Loucy (cell line): ENCODE measurements at regions not wholly inside any gene's neighbourhood (a gene's known extent, or its start where the extent isn't known, plus 50 kb on each side); places are given as distances from the start of the nearest gene placed in this dataset.

Source experiments
- H2AFZ ChIP-seq: fragments of 200-600 bp; sonication (generic); 2 replicates; pipeline ENCODE4 v1.6.0; 2016; ENCODE audit warnings: antibody characterized with exemption, mild to moderate bottlenecking, low read length, moderate library complexity
- H3F3A ChIP-seq: fragments of 200-600 bp; 2 replicates; pipeline ENCODE4 v1.6.0; 2016; ENCODE audit warnings: antibody characterized with exemption, low read depth, mild to moderate bottlenecking
- H3K27me3 ChIP-seq: fragments of 200-600 bp; sonication (generic); 2 replicates; pipeline ENCODE4 v1.6.1; 2014; ENCODE audit warnings: low read length, mild to moderate bottlenecking; ENCODE audit not compliant: insufficient read depth, poor library complexity, severe bottlenecking
- H3K36me3 ChIP-seq: fragments of 200-600 bp; sonication (generic); 2 replicates; pipeline ENCODE4 v1.6.1; 2016; ENCODE audit warnings: low read length; ENCODE audit not compliant: insufficient read depth
- H3K4me1 ChIP-seq: fragments of 200-600 bp; sonication (generic); 2 replicates; pipeline ENCODE4 v1.5.1; 2014; ENCODE audit warnings: low read length, mild to moderate bottlenecking; ENCODE audit not compliant: insufficient read depth, poor library complexity, severe bottlenecking
- H3K4me2 ChIP-seq: fragments of 200-600 bp; sonication (generic); 2 replicates; pipeline ENCODE4 v1.6.0; 2014; ENCODE audit warnings: antibody characterized with exemption, low read length, low read depth, mild to moderate bottlenecking; ENCODE audit not compliant: poor library complexity, severe bottlenecking
- H3K4me3 ChIP-seq: fragments of 200-600 bp; sonication (generic); 2 replicates; pipeline ENCODE4 v1.5.1; 2014; ENCODE audit warnings: low read length, mild to moderate bottlenecking, mixed read lengths; ENCODE audit not compliant: poor library complexity, severe bottlenecking
- H3K79me2 ChIP-seq: fragments of 200-600 bp; sonication (generic); 2 replicates; pipeline ENCODE4 v1.6.1; 2014; ENCODE audit warnings: low read length; ENCODE audit not compliant: insufficient read depth
- H3K9ac ChIP-seq: fragments of 200-600 bp; sonication (generic); 2 replicates; pipeline ENCODE4 v1.6.0; 2014; ENCODE audit warnings: mild to moderate bottlenecking, low read depth, low read length, moderate library complexity; ENCODE audit not compliant: poor library complexity, severe bottlenecking
- H3K9me2 ChIP-seq: fragments of 200-600 bp; sonication (generic); replicated peaks from 2 replicates; pipeline ENCODE4 v1.6.1; 2016; ENCODE audit warnings: low read depth, low read length, mixed read lengths
- H3K9me3 ChIP-seq: fragments of 200-600 bp; sonication (generic); 2 replicates; pipeline ENCODE4 v1.6.1; 2014; ENCODE audit warnings: mild to moderate bottlenecking, antibody characterized with exemption, low read length, low read depth; ENCODE audit not compliant: insufficient read depth
- H4K20me1 ChIP-seq: fragments of 200-600 bp; sonication (generic); 2 replicates; pipeline ENCODE4 v1.6.0; 2014; ENCODE audit warnings: antibody characterized with exemption, low read length, mild to moderate bottlenecking; ENCODE audit not compliant: insufficient read depth, poor library complexity, severe bottlenecking
- EZH2phosphoT487 ChIP-seq: fragments of 200-600 bp; IDR thresholded peaks from 2 replicates; pipeline ENCODE4 v1.6.1; 2018; ENCODE audit warnings: antibody characterized with exemption, mild to moderate bottlenecking, moderate library complexity, borderline replicate concordance
- TF ChIP-seq, protein P1 (sequence below): fragments of 200-600 bp; sonication (generic); conservative IDR thresholded peaks from 2 replicates; pipeline ENCODE4 v1.5.1; 2014; ENCODE audit warnings: mild to moderate bottlenecking, antibody characterized with exemption, low read length

DNA sequence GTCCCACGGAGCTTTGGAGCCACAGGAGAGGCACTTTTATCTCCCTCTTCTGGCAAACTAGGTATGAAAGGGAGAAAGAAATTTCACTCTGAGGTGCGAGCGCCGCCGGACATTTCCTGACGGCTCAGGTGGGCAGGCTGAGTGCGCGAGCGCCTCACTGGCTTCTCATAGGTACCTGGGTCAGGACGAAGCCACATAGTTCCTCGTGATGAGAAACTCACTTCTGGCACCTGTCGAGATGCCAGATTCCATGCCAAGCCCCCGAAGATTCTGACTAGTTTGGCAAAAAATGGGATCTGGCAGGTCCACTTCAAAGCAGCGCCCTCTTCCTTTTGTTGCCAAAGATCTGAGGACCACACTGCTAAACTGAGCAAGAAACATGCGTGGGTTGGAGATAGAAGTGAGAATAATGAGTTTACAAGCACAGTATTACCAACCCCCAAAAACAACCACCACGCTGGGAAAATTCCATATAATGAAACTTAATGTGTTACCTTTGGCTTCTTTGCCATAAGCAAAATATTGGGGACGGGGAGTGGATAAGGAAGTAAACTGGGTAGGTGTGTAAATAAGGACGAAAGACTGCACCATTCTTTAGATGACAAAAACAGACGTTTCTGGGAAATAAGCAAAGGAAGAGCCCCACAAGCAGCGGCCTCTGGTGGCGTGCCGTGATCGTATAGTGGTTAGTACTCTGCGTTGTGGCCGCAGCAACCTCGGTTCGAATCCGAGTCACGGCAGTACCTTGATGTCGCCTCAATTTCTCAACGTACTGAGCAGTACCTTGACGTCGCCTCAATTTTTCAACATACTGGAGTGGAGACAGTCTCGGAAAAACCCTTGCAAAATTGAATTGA lies 89.8 kb upstream of the PRSS16 start:
- peaks cover 16% of the 10 kb centered on the region for H3K4me1 ChIP-seq
- no peaks in the 10 kb centered on the region for H3K27me3 ChIP-seq
- H3K9me3 ChIP-seq: no peaks in the 10 kb centered on the region
- H4K20me1 ChIP-seq: no peaks in the 10 kb centered on the region
- H3F3A ChIP-seq: peaks cover 4% of the 10 kb centered on the region; the same call in 1 of the 2 replicates
- no peak for TF ChIP-seq EZH2phosphoT487
- TF ChIP-seq, protein P1, sequence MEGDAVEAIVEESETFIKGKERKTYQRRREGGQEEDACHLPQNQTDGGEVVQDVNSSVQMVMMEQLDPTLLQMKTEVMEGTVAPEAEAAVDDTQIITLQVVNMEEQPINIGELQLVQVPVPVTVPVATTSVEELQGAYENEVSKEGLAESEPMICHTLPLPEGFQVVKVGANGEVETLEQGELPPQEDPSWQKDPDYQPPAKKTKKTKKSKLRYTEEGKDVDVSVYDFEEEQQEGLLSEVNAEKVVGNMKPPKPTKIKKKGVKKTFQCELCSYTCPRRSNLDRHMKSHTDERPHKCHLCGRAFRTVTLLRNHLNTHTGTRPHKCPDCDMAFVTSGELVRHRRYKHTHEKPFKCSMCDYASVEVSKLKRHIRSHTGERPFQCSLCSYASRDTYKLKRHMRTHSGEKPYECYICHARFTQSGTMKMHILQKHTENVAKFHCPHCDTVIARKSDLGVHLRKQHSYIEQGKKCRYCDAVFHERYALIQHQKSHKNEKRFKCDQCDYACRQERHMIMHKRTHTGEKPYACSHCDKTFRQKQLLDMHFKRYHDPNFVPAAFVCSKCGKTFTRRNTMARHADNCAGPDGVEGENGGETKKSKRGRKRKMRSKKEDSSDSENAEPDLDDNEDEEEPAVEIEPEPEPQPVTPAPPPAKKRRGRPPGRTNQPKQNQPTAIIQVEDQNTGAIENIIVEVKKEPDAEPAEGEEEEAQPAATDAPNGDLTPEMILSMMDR: peak; percentile 42
- H3K36me3 ChIP-seq: no peaks in the 10 kb centered on the region
- H3K9ac ChIP-seq: no peak overlapping the region
- peak overlapping the region; percentile 44; the same call in 1 of the 2 replicates for H2AFZ ChIP-seq
- no peak overlapping the region for H3K4me3 ChIP-seq
- no peaks in the 10 kb centered on the region for H3K9me2 ChIP-seq
- H3K79me2 ChIP-seq: no peaks in the 10 kb centered on the region
- no peak overlapping the region for H3K4me2 ChIP-seq

DNA sequence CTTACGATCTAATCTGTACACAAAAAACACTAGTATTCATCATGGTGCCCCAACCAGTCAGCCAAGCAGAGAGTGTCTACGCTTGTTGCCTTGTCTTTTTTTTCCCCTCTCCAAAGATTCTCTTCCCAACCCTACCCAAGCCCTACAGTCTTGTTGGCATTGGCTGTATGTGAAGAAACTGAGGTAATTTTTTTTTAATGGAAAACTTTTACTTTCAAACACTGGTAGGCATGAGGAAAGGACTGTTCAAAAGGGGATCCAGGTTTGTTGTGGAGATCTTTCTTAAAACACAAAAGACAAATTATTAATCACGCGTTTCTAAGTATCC lies 89.2 kb upstream of the PRSS16 start:
- Histone ChIP-seq H3K9ac (no peak overlapping the region), H3K4me2 (no peak overlapping the region), H3K4me3 (no peak overlapping the region)

DNA sequence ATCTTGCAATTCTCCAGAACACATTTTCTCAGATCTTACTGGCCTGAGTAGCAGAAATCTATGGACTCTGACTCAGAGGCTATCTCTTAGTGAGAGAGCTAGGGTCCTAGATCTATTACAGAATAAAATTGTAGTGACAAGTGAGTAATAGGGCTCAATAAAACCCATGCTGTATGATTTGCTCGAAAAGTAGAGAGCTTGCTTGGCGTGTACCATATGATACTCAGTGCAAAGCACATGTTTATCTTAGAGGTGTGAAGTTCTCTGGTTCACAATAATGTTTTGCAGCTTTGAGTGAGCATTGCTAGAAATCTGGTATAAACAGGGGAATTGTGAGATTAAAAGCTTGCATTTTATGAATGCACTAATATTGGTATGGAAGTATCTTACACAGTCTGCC lies 87.8 kb upstream of the PRSS16 start:
- H3K4me3 ChIP-seq: no peak overlapping the region
- no peaks in the 10 kb centered on the region for H3K36me3 ChIP-seq
- no peaks in the 10 kb centered on the region for H3K9me2 ChIP-seq
- no peak overlapping the region for H3K9ac ChIP-seq
- no peaks in the 10 kb centered on the region for H3K79me2 ChIP-seq
- TF ChIP-seq, protein P1: no peak
- no peak for TF ChIP-seq EZH2phosphoT487
- H3K4me2 ChIP-seq: no peak overlapping the region
- H3F3A ChIP-seq: peaks cover 8% of the 10 kb centered on the region; the same call in 1 of the 2 replicates
- no peaks in the 10 kb centered on the region for H3K27me3 ChIP-seq
- no peaks in the 10 kb centered on the region for H4K20me1 ChIP-seq
- no peaks in the 10 kb centered on the region for H3K9me3 ChIP-seq
- no peak overlapping the region for H2AFZ ChIP-seq
- H3K4me1 ChIP-seq: peaks cover 10% of the 10 kb centered on the region

More for the DNA sequence above, 89.2 kb upstream of the PRSS16 start:
- H3K9me2 ChIP-seq: no peaks in the 10 kb centered on the region
- no peaks in the 10 kb centered on the region for H3K79me2 ChIP-seq
- H3K9me3 ChIP-seq: no peaks in the 10 kb centered on the region
- TF ChIP-seq, protein P1: no peak
- no peak for TF ChIP-seq EZH2phosphoT487
- peaks cover 16% of the 10 kb centered on the region for H3K4me1 ChIP-seq
- H3K27me3 ChIP-seq: no peaks in the 10 kb centered on the region
- no peak overlapping the region for H2AFZ ChIP-seq
- H3K36me3 ChIP-seq: no peaks in the 10 kb centered on the region
- no peaks in the 10 kb centered on the region for H4K20me1 ChIP-seq
- H3F3A ChIP-seq: peaks cover 8% of the 10 kb centered on the region; the same call in 1 of the 2 replicates
